ENCODE measurements at regions not wholly inside any gene's neighbourhood (a gene's known extent, or its start where the extent isn't known, plus 50 kb on each side); places are given as distances from the start of the nearest gene placed in this dataset.
A peak's percentile ranks its signal among the peaks of the same experiment; 100 is the strongest.

DNA sequence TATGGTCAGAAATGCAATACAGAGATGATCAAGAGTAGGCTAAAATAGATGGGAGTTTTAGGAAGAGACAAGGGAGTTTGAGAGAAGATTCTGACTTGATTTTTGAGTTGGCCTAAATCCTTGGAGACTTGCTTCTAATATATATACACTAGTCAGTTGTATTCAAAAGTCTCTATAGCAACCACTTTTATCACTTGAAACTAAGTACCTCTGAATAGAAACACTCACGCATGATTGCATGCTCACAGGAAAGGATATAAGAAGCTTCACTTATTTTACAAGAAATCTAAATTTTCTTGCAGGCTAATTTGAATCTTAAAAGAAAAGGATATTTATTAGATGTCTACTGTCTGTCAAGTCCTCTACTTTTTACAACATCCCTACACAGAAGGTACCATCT, 316.8 kb downstream of the SNAPC1 start:
- Histone ChIP-seq H3K27me3 (no peaks in the 10 kb centered on the region), H3K27ac (no peak overlapping the region), H3F3A (ENCODE audit: low read depth) (no peaks in the 10 kb centered on the region), H2AFZ (replicated peaks) (no peak overlapping the region), H4K20me1 (ENCODE audit: low read depth) (no peaks in the 10 kb centered on the region), H3K4me3 (no peak overlapping the region), H3K79me2 (ENCODE audit: low read depth) (no peaks in the 10 kb centered on the region), H3K9me3 (ENCODE audit: low read depth) (no peaks in the 10 kb centered on the region), H3K36me3 (no peaks in the 10 kb centered on the region), H3K4me2 (peak overlapping the region; percentile 27), H3K9ac (no peak overlapping the region), H3K4me1 (peaks cover 26% of the 10 kb centered on the region)
- Mint-ChIP-seq H3K9me3 (peaks cover under 1% of the 10 kb centered on the region), H3K27me3 (ENCODE audit: insufficient read depth, low read depth) (peaks cover 3% of the 10 kb centered on the region), H3K4me3 (no peak overlapping the region), H3K27ac (peak overlapping the region; percentile 60), H3K4me1 (peaks cover 53% of the 10 kb centered on the region), H3K36me3 (no peaks in the 10 kb centered on the region)
- TF ChIP-seq EZH2phosphoT487 (IDR thresholded peaks at IDR 0.05) (no peak), EZH2 (IDR thresholded peaks at IDR 0.05) (no peak)
- TF ChIP-seq, protein P1, sequence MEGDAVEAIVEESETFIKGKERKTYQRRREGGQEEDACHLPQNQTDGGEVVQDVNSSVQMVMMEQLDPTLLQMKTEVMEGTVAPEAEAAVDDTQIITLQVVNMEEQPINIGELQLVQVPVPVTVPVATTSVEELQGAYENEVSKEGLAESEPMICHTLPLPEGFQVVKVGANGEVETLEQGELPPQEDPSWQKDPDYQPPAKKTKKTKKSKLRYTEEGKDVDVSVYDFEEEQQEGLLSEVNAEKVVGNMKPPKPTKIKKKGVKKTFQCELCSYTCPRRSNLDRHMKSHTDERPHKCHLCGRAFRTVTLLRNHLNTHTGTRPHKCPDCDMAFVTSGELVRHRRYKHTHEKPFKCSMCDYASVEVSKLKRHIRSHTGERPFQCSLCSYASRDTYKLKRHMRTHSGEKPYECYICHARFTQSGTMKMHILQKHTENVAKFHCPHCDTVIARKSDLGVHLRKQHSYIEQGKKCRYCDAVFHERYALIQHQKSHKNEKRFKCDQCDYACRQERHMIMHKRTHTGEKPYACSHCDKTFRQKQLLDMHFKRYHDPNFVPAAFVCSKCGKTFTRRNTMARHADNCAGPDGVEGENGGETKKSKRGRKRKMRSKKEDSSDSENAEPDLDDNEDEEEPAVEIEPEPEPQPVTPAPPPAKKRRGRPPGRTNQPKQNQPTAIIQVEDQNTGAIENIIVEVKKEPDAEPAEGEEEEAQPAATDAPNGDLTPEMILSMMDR (IDR thresholded peaks at IDR 0.05): no peak
- peak; percentile 24 for DNase-seq (ENCODE audit: low spot score)

GRCh38 chr14:62081012-62081612, 318.9 kb downstream of the SNAPC1 start:
- Mint-ChIP-seq H3K4me3 (no peak overlapping the region), H3K9me3 (peaks cover 8% of the 10 kb centered on the region), H3K27me3 (ENCODE audit: insufficient read depth, low read depth) (peaks cover 3% of the 10 kb centered on the region), H3K36me3 (peaks cover 2% of the 10 kb centered on the region), H3K27ac (no peak overlapping the region), H3K4me1 (peaks cover 53% of the 10 kb centered on the region)
- no peaks in the 10 kb centered on the region for H3K9me3 ChIP-seq (ENCODE audit: low read depth)
- no peak overlapping the region for H3K27ac ChIP-seq
- no peaks in the 10 kb centered on the region for H3K27me3 ChIP-seq
- H3K36me3 ChIP-seq: no peaks in the 10 kb centered on the region
- H3K4me3 ChIP-seq: no peak overlapping the region
- H3K4me2 ChIP-seq: no peak overlapping the region
- DNase-seq (ENCODE audit: low spot score): no peak
- TF ChIP-seq EZH2 (IDR thresholded peaks at IDR 0.05) (no peak), EZH2phosphoT487 (IDR thresholded peaks at IDR 0.05) (no peak)
- TF ChIP-seq, protein P1 (IDR thresholded peaks at IDR 0.05): no peak
- no peaks in the 10 kb centered on the region for H3F3A ChIP-seq (ENCODE audit: low read depth)
- peaks cover 26% of the 10 kb centered on the region for H3K4me1 ChIP-seq
- no peak overlapping the region for H2AFZ ChIP-seq (replicated peaks)
- no peaks in the 10 kb centered on the region for H3K79me2 ChIP-seq (ENCODE audit: low read depth)
- no peak overlapping the region for H3K9ac ChIP-seq
- no peaks in the 10 kb centered on the region for H4K20me1 ChIP-seq (ENCODE audit: low read depth)

- Mint-ChIP-seq H3K27ac (peak overlapping the region; percentile 44), H3K9me3 (peaks cover 8% of the 10 kb centered on the region), H3K27me3 (ENCODE audit: insufficient read depth, low read depth) (peaks cover 3% of the 10 kb centered on the region), H3K36me3 (peaks cover 2% of the 10 kb centered on the region), H3K4me3 (no peak overlapping the region), H3K4me1 (peaks cover 53% of the 10 kb centered on the region)
- TF ChIP-seq, protein P1 (IDR thresholded peaks at IDR 0.05): no peak
- TF ChIP-seq EZH2phosphoT487 (IDR thresholded peaks at IDR 0.05): no peak
- TF ChIP-seq EZH2 (IDR thresholded peaks at IDR 0.05): no peak
- Histone ChIP-seq H3K36me3 (no peaks in the 10 kb centered on the region), H3K79me2 (ENCODE audit: low read depth) (no peaks in the 10 kb centered on the region), H2AFZ (replicated peaks) (no peak overlapping the region), H3K4me3 (no peak overlapping the region), H3F3A (ENCODE audit: low read depth) (no peaks in the 10 kb centered on the region), H3K9ac (no peak overlapping the region), H3K27ac (no peak overlapping the region), H4K20me1 (ENCODE audit: low read depth) (no peaks in the 10 kb centered on the region), H3K4me1 (peaks cover 25% of the 10 kb centered on the region), H3K4me2 (no peak overlapping the region), H3K9me3 (ENCODE audit: low read depth) (no peaks in the 10 kb centered on the region), H3K27me3 (no peaks in the 10 kb centered on the region)
- no peak for DNase-seq (ENCODE audit: low spot score)
Observed at GRCh38 chr14:62081951-62082350, 319.7 kb downstream of the SNAPC1 start.

All from neural progenitor cell (in vitro differentiated cells).